Adrenal gland (tissue), 9 donors: ENCODE measurements at regions not wholly inside any gene's neighbourhood (a gene's known extent, or its start where the extent isn't known, plus 50 kb on each side); places are given as distances from the start of the nearest gene placed in this dataset.

Experiments
- DNase-seq, 7 donors: peaks; one replicate each; pipeline ENCODE4 v3.0.0-alpha.2; 2019 to 2020
- H3K27ac ChIP-seq, 5 donors: fragments of 200-600 bp; sonication (generic) in 4 of 5; 1 replicate in 3 of 5; 2 replicates in 2 of 5; pipeline versions ENCODE4 v1.5.1 to v1.8.0; 2016 to 2020; ENCODE audit warnings: mild to moderate bottlenecking in 1 of 5
- H3K27me3 ChIP-seq: fragments of 200-600 bp; 2 replicates; pipeline ENCODE4 v1.8.0; 2021
- H3K36me3 ChIP-seq, 2 donors: fragments of 200-600 bp; replicated peaks in 1 of 2; 1 replicate in 1 of 2; 2 replicates in 1 of 2; pipeline versions ENCODE4 v1.5.1 to v1.8.0; 2018 to 2022
- H3K4me1 ChIP-seq, 2 donors: fragments of 200-600 bp; replicated peaks in 1 of 2; 1 replicate in 1 of 2; 2 replicates in 1 of 2; pipeline versions ENCODE4 v1.5.1 to v1.8.0; 2018 to 2021
- H3K4me3 ChIP-seq, 4 donors: fragments of 200-600 bp; sonication (generic) in 3 of 4; one replicate each; pipeline ENCODE4 v1.5.1; 2016 to 2018
- H3K9me3 ChIP-seq, 3 donors: fragments of 200-600 bp; sonication (generic) in 1 of 3; replicated peaks in 1 of 3; 1 replicate in 2 of 3; 2 replicates in 1 of 3; pipeline versions ENCODE4 v1.5.1 to v1.8.0; 2016 to 2021
- CTCF ChIP-seq, 6 experiments: fragments of 450-650 bp in 4 of 6; fragments of 200-600 bp in 2 of 6; sonication (generic) in 1 of 6; IDR thresholded peaks; 1 replicate in 5 of 6; 2 replicates in 1 of 6; pipeline versions ENCODE4 v1.5.1 to v1.8.0; 2016 to 2021; ENCODE audit warnings: antibody characterized with exemption in 6 of 6, mild to moderate bottlenecking in 2 of 6, moderate library complexity in 1 of 6
- POLR2A ChIP-seq, 2 donors: fragments of 450-650 bp; IDR thresholded peaks; one replicate each; pipeline ENCODE4 v1.6.1; 2017; ENCODE audit warnings: antibody characterized with exemption in 2 of 2, mild to moderate bottlenecking in 2 of 2, moderate library complexity in 1 of 2
- WGBS, 4 donors: extraction: QIAGEN DNeasy Blood & Tissue Kit in 2 of 4; methylation state at CpG; one replicate each; pipeline versions ENCODE4 v1.1.5 to v1.1.7; 2013 to 2017; 5-methylcytosine and 5-hydroxymethylcytosine counted together
- intact Hi-C, 2 donors: fragments of 100-400 bp; cut with DNase I; formaldehyde crosslinking; loops; one replicate each; pipeline versions ENCODE4 v1.14.1 to v1.15.0; 2022 to 2023
- donor health status: healthy with polysubstance abuse.
- donor health status: Bipolar disorder and iron deficiency.
- donor health status: DM: yes; HTN: yes; CAD: no.
- donor health status: DM: no; HTN: no; CAD: no.
- donor health status: DM: no; HTN: no; CAD: no.

- Histone ChIP-seq H3K4me3 (no peak overlapping the region), H3K4me1 (no peaks in the 10 kb centered on the region), H3K27me3 (no peaks in the 10 kb centered on the region), H3K27ac (no peak overlapping the region), H3K9me3 (no peaks in the 10 kb centered on the region), H3K36me3 (no peaks in the 10 kb centered on the region)
- TF ChIP-seq CTCF (IDR thresholded peaks at IDR 0.05) = no peak
- no peak for TF ChIP-seq POLR2A (IDR thresholded peaks at IDR 0.05)
- intact Hi-C loops = no loop called here
- WGBS, 4 donors = 60 to 95% (median 81%) methylated on average over 1 of the region's 1 CpG
- no peak for DNase-seq
Measured at GRCh38 chr14:53609009-53609408, 347.6 kb downstream of the BMP4 start.

- no peaks in the 10 kb centered on the region for H3K27me3 ChIP-seq
- no peaks in the 10 kb centered on the region for H3K9me3 ChIP-seq
- TF ChIP-seq POLR2A (IDR thresholded peaks at IDR 0.05) (no peak), CTCF (IDR thresholded peaks at IDR 0.05) (no peak)
- no peaks in the 10 kb centered on the region for H3K36me3 ChIP-seq
- H3K27ac ChIP-seq = no peak overlapping the region
- no peaks in the 10 kb centered on the region for H3K4me1 ChIP-seq
- H3K4me3 ChIP-seq = no peak overlapping the region
- intact Hi-C loops = no loop called here
- DNase-seq = peak in 1 of 7 donors; percentile 7
- 61 to 69% (median 62%) methylated on average over 5 of the region's 5 CpGs for WGBS, 4 donors
Measured at GRCh38 chr14:53608369-53608768, 348.3 kb downstream of the BMP4 start.

- 81 to 100% (median 86%) methylated on average over 1 of the region's 1 CpG for WGBS, 4 donors
- H3K4me1 ChIP-seq = no peaks in the 10 kb centered on the region
- H3K27me3 ChIP-seq = no peaks in the 10 kb centered on the region
- no peak overlapping the region for H3K4me3 ChIP-seq
- no peaks in the 10 kb centered on the region for H3K36me3 ChIP-seq
- DNase-seq = no peak
- H3K9me3 ChIP-seq = no peaks in the 10 kb centered on the region
- TF ChIP-seq CTCF (IDR thresholded peaks at IDR 0.05) = no peak
- no peak for TF ChIP-seq POLR2A (IDR thresholded peaks at IDR 0.05)
- intact Hi-C loops = no loop called here
- no peak overlapping the region for H3K27ac ChIP-seq
Measured at GRCh38 chr14:53606203-53606602, 350.4 kb downstream of the BMP4 start.

GRCh38 chr14:53605562-53605961 lies 351.1 kb downstream of the BMP4 start:
- no peak for TF ChIP-seq CTCF (IDR thresholded peaks at IDR 0.05)
- no peak for TF ChIP-seq POLR2A (IDR thresholded peaks at IDR 0.05)
- intact Hi-C loops = no loop called here
- DNase-seq = no peak
- no peaks in the 10 kb centered on the region for H3K4me1 ChIP-seq
- H3K9me3 ChIP-seq = no peaks in the 10 kb centered on the region
- no peak overlapping the region for H3K4me3 ChIP-seq
- no peak overlapping the region for H3K27ac ChIP-seq
- no peaks in the 10 kb centered on the region for H3K27me3 ChIP-seq
- no peaks in the 10 kb centered on the region for H3K36me3 ChIP-seq
